ENCODE measurements at regions not wholly inside any gene's neighbourhood (a gene's known extent, or its start where the extent isn't known, plus 50 kb on each side); places are given as distances from the start of the nearest gene placed in this dataset.
A peak's percentile ranks its signal among the peaks of the same experiment; 100 is the strongest.
"Not testable (repeated sequence)": the region's sequence is repeated elsewhere in the genome, so short reads cannot be mapped to it uniquely, and the experiment has no call there.

GRCh38 chrX:131219271-131219670 lies 69.8 kb downstream of the IGSF1 start:
- Histone ChIP-seq H3K4me1 (ENCODE audit: insufficient read depth, low read length) (no peaks in the 10 kb centered on the region; the same call in 1 of the 2 replicates), H3K4me3 (ENCODE audit: low read length) (no peak overlapping the region), H3K36me3 (ENCODE audit: insufficient read depth, low read depth, low read length) (no peaks in the 10 kb centered on the region), H3K9me3 (ENCODE audit: insufficient read depth, low read depth, low read length) (no peaks in the 10 kb centered on the region), H3K9ac (ENCODE audit: low read depth, low read length) (no peak overlapping the region), H3K27ac (ENCODE audit: low read length) (no peak overlapping the region), H3K27me3 (ENCODE audit: insufficient read depth, low read length) (peaks cover 9% of the 10 kb centered on the region; the same call in 1 of the 2 replicates)

DNA sequence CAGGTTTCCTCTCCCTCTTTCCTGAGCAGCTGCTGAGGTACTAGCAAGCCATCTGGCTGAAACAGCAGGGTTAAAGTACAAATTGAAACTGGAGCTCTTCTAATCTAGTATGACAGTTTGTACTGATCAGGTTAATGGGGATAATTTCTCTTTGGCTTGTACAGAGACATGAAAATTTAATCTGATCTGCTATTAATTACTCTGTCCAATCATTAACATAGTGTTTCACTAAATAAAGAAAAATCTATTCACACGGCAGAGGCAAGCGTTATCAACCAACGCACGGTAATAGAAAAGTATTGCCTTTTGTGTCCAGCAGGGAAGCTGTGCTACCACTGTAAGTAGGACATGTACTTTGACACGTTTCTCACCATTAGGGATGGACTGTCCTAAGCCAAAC lies 71.1 kb downstream of the IGSF1 start:
- peaks cover 8% of the 10 kb centered on the region; the same call in 1 of the 2 replicates for H3K4me1 ChIP-seq (ENCODE audit: insufficient read depth, low read length)
- H3K9me3 ChIP-seq (ENCODE audit: insufficient read depth, low read depth, low read length): no peaks in the 10 kb centered on the region
- no peak overlapping the region for H3K9ac ChIP-seq (ENCODE audit: low read depth, low read length)
- no peaks in the 10 kb centered on the region for H3K36me3 ChIP-seq (ENCODE audit: insufficient read depth, low read depth, low read length)
- no peak overlapping the region for H3K27ac ChIP-seq (ENCODE audit: low read length)
- H3K27me3 ChIP-seq (ENCODE audit: insufficient read depth, low read length): peaks cover 9% of the 10 kb centered on the region; the same call in 1 of the 2 replicates
- no peak overlapping the region for H3K4me3 ChIP-seq (ENCODE audit: low read length)

GRCh38 chrX:131216828-131217227 lies 72.3 kb downstream of the IGSF1 start:
- H3K4me1 ChIP-seq (ENCODE audit: insufficient read depth, low read length): peaks cover 10% of the 10 kb centered on the region; the same call in 1 of the 2 replicates
- peaks cover 9% of the 10 kb centered on the region; the same call in 1 of the 2 replicates for H3K27me3 ChIP-seq (ENCODE audit: insufficient read depth, low read length)
- no peaks in the 10 kb centered on the region for H3K36me3 ChIP-seq (ENCODE audit: insufficient read depth, low read depth, low read length)
- H3K9me3 ChIP-seq (ENCODE audit: insufficient read depth, low read depth, low read length): no peaks in the 10 kb centered on the region
- H3K27ac ChIP-seq (ENCODE audit: low read length): no peak overlapping the region
- no peak overlapping the region for H3K4me3 ChIP-seq (ENCODE audit: low read length)
- no peak overlapping the region for H3K9ac ChIP-seq (ENCODE audit: low read depth, low read length)

DNA sequence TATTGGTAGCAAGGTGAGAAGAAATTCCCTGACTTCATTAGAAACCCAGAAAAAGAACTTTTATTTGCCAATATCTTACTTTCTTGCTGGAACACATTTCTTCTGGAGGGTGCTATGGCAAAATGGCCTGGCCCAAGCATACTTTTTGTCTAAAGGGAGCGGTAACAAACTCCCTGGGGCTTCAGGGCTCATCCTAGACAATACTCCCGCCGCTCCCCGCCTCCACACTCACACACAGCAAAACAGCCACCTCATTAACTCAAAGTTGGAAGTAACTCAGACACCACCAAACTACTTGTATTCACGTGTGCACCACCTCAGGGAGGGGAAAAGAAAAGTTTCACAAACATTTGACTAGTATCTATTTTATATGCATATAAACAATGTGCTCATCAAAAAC lies 75.7 kb downstream of the IGSF1 start:
- H3K36me3 ChIP-seq (ENCODE audit: insufficient read depth, low read depth, low read length): no peaks in the 10 kb centered on the region
- H3K27me3 ChIP-seq (ENCODE audit: insufficient read depth, low read length): peaks cover 9% of the 10 kb centered on the region; the same call in 1 of the 2 replicates
- no peaks in the 10 kb centered on the region for H3K9me3 ChIP-seq (ENCODE audit: insufficient read depth, low read depth, low read length)
- no peak overlapping the region for H3K9ac ChIP-seq (ENCODE audit: low read depth, low read length)
- no peak overlapping the region for H3K27ac ChIP-seq (ENCODE audit: low read length)
- H3K4me1 ChIP-seq (ENCODE audit: insufficient read depth, low read length): peaks cover 10% of the 10 kb centered on the region; the same call in 1 of the 2 replicates
- no peak overlapping the region for H3K4me3 ChIP-seq (ENCODE audit: low read length)

DNA sequence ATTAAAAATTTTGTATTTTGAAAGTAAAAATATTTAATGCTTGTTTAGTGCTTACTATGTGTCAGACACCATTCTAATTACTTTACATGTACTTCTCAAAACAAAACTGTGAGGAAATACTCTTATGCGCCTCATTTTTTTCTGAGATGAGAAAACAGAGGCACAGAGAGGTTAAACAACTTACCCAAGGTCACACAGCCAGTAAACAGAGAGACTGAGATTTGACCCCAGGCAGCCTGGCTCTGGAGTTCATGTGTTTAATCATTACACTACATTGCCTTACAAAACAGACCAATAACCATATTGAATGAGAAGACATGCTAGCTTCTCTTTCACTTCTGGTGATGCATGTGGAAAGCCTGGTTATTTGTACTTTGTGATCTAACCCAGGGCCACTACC lies 86.3 kb downstream of the IGSF1 start:
- H3K4me1 ChIP-seq (ENCODE audit: insufficient read depth, low read length): no peaks in the 10 kb centered on the region; the same call in 1 of the 2 replicates
- H3K27me3 ChIP-seq (ENCODE audit: insufficient read depth, low read length): no peaks in the 10 kb centered on the region; the same call in 1 of the 2 replicates
- no peaks in the 10 kb centered on the region for H3K36me3 ChIP-seq (ENCODE audit: insufficient read depth, low read depth, low read length)
- H3K9ac ChIP-seq (ENCODE audit: low read depth, low read length): no peak overlapping the region
- no peak overlapping the region for H3K4me3 ChIP-seq (ENCODE audit: low read length)
- no peak overlapping the region for H3K27ac ChIP-seq (ENCODE audit: low read length)
- no peaks in the 10 kb centered on the region for H3K9me3 ChIP-seq (ENCODE audit: insufficient read depth, low read depth, low read length)

DNA sequence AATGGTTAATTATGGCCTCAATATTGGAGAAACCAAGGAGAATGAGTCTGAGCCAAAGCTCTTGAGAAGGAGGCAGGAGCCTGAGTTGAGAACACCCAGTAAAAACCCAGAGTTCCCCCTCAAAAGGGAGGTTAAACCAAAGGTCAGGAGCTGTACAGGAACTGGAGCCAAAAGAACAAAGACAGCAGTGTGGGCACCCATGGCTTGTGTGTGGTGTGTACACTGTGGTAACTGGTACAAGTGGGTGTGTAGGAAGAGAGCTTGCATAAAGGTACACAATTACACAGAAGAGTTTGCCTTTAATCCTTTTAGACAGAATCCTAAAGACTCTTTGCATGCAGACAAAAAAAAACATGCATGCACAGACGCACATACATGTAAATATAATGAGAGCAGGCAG lies 87.1 kb downstream of the IGSF1 start:
- no peaks in the 10 kb centered on the region for H3K36me3 ChIP-seq (ENCODE audit: insufficient read depth, low read depth, low read length)
- H3K4me1 ChIP-seq (ENCODE audit: insufficient read depth, low read length): no peaks in the 10 kb centered on the region; the same call in 1 of the 2 replicates
- H3K4me3 ChIP-seq (ENCODE audit: low read length): no peak overlapping the region
- no peak overlapping the region for H3K9ac ChIP-seq (ENCODE audit: low read depth, low read length)
- H3K27ac ChIP-seq (ENCODE audit: low read length): no peak overlapping the region
- H3K27me3 ChIP-seq (ENCODE audit: insufficient read depth, low read length): no peaks in the 10 kb centered on the region
- H3K9me3 ChIP-seq (ENCODE audit: insufficient read depth, low read depth, low read length): no peaks in the 10 kb centered on the region

GRCh38 chrX:131199091-131199490 lies 90.0 kb downstream of the IGSF1 start:
- H3K9ac ChIP-seq (ENCODE audit: low read depth, low read length): no peak overlapping the region
- H3K27me3 ChIP-seq (ENCODE audit: insufficient read depth, low read length): no peaks in the 10 kb centered on the region
- no peaks in the 10 kb centered on the region; the same call in 1 of the 2 replicates for H3K4me1 ChIP-seq (ENCODE audit: insufficient read depth, low read length)
- no peaks in the 10 kb centered on the region for H3K36me3 ChIP-seq (ENCODE audit: insufficient read depth, low read depth, low read length)
- no peak overlapping the region for H3K27ac ChIP-seq (ENCODE audit: low read length)
- no peaks in the 10 kb centered on the region for H3K9me3 ChIP-seq (ENCODE audit: insufficient read depth, low read depth, low read length)
- no peak overlapping the region for H3K4me3 ChIP-seq (ENCODE audit: low read length)

DNA sequence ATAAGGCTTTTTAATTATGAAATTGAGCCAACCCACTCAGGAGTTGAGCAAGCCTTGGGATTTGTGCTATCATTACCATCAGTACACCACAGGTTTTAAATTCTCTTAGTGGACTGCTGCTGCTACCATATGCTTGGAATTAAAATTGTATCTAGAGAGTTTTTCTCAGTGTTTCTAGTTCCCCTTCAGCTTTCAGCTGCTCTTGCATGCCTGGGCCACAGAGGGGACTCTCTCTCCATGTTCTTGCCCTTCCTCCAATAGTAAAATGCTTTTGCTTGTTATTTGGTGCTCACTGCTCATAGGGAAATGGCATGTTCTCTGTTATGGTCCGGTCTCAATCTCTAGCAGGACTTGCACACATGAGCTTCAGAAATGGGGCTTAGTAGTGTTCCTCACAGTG lies 101.9 kb downstream of the IGSF1 start:
- Histone ChIP-seq H3K9me3 (ENCODE audit: insufficient read depth, low read depth, low read length) (no peaks in the 10 kb centered on the region), H3K36me3 (ENCODE audit: insufficient read depth, low read depth, low read length) (no peaks in the 10 kb centered on the region), H3K4me3 (ENCODE audit: low read length) (no peak overlapping the region), H3K9ac (ENCODE audit: low read depth, low read length) (no peak overlapping the region), H3K4me1 (ENCODE audit: insufficient read depth, low read length) (no peaks in the 10 kb centered on the region), H3K27ac (ENCODE audit: low read length) (no peak overlapping the region), H3K27me3 (ENCODE audit: insufficient read depth, low read length) (no peaks in the 10 kb centered on the region)

DNA sequence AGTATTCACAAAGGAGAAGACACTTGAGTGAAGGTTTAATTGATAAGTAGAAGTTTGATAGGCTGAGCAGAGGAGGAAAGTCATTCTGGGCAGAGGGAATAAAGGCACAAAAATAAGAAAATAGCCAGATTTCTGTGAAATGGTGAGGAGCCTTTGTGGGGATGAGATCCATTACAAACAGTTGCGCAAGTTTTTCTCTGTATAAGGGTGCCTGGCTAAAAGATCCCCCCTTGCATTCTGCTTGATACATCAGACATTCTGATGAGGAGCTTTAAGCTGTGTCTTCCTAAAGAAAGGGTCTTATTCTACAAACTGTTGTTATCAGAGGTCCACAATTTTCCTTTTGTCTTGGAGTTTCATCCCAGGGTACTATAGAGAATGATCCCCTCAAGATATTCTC lies 112.0 kb downstream of the ARHGAP36 start:
- Histone ChIP-seq H3K4me3 (ENCODE audit: low read length) (no peak overlapping the region), H3K36me3 (ENCODE audit: insufficient read depth, low read depth, low read length) (no peaks in the 10 kb centered on the region), H3K27ac (ENCODE audit: low read length) (no peak overlapping the region), H3K27me3 (ENCODE audit: insufficient read depth, low read length) (no peaks in the 10 kb centered on the region; the same call in 1 of the 2 replicates), H3K9me3 (ENCODE audit: insufficient read depth, low read depth, low read length) (no peaks in the 10 kb centered on the region), H3K4me1 (ENCODE audit: insufficient read depth, low read length) (no peaks in the 10 kb centered on the region), H3K9ac (ENCODE audit: low read depth, low read length) (no peak overlapping the region)

DNA sequence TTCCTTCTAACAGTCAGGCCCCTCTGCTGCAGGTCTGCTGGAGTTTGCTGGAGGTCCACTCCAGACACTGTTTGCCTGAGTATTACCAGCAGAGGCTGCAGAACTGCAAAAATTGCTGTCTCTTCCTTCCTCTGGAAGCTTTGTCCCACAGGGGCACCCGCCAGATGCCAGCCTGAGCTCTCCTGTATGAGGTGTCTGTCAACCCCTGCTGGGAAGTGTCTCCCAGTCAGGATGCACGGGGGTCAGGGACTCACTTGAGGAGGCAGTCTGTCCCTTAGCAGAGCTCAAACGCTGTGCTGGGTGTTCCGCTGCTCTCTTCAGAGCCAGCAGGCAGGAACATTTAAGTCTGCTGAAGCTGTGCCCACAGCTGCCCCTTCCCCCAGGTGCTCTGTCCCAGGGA lies 105.5 kb downstream of the ARHGAP36 start:
- H3K36me3 ChIP-seq (ENCODE audit: insufficient read depth, low read depth, low read length); H3K27me3 ChIP-seq (ENCODE audit: insufficient read depth, low read length); H3K9ac ChIP-seq (ENCODE audit: low read depth, low read length); H3K4me1 ChIP-seq (ENCODE audit: insufficient read depth, low read length); H3K9me3 ChIP-seq (ENCODE audit: insufficient read depth, low read depth, low read length); H3K4me3 ChIP-seq (ENCODE audit: low read length); H3K27ac ChIP-seq (ENCODE audit: low read length): not testable (repeated sequence)

- H3K4me3 ChIP-seq (ENCODE audit: low read length): peak overlapping the region; percentile 61; the same call in 1 of the 2 replicates
- H3K36me3 ChIP-seq (ENCODE audit: insufficient read depth, low read depth, low read length); H3K9me3 ChIP-seq (ENCODE audit: insufficient read depth, low read depth, low read length): not testable (repeated sequence)
These were observed 99.5 kb downstream of the ARHGAP36 start for GRCh38 chrX:131157656-131158055.

GRCh38 chrX:131146702-131147101 lies 88.6 kb downstream of the ARHGAP36 start:
- H3K27me3 ChIP-seq (ENCODE audit: insufficient read depth, low read length): no peaks in the 10 kb centered on the region
- no peaks in the 10 kb centered on the region for H3K4me1 ChIP-seq (ENCODE audit: insufficient read depth, low read length)
- no peak overlapping the region for H3K27ac ChIP-seq (ENCODE audit: low read length)
- H3K36me3 ChIP-seq (ENCODE audit: insufficient read depth, low read depth, low read length): no peaks in the 10 kb centered on the region
- H3K9ac ChIP-seq (ENCODE audit: low read depth, low read length): no peak overlapping the region
- H3K9me3 ChIP-seq (ENCODE audit: insufficient read depth, low read depth, low read length): no peaks in the 10 kb centered on the region
- H3K4me3 ChIP-seq (ENCODE audit: low read length): no peak overlapping the region

More at GRCh38 chrX:131157656-131158055, 99.5 kb downstream of the ARHGAP36 start:
- H3K9ac ChIP-seq (ENCODE audit: low read depth, low read length); H3K4me1 ChIP-seq (ENCODE audit: insufficient read depth, low read length); H3K27me3 ChIP-seq (ENCODE audit: insufficient read depth, low read length); H3K27ac ChIP-seq (ENCODE audit: low read length): not testable (repeated sequence)

All from iPS-20b (cell line).